ENCODE measurements at regions not wholly inside any gene's neighbourhood (a gene's known extent, or its start where the extent isn't known, plus 50 kb on each side); places are given as distances from the start of the nearest gene placed in this dataset.
"Not testable (repeated sequence)": the region's sequence is repeated elsewhere in the genome, so short reads cannot be mapped to it uniquely, and the experiment has no call there.

- DNase-seq; POLR2A ChIA-PET; H3K36me3 Mint-ChIP-seq (ENCODE audit: low read depth); ATAC-seq; H3K4me1 Mint-ChIP-seq; CTCF ChIA-PET; intact Hi-C loops (cut with DNase I, micrococcal nuclease); H3K27ac Mint-ChIP-seq; H3K9me3 Mint-ChIP-seq (ENCODE audit: low read depth); H3K27me3 Mint-ChIP-seq; H3K4me3 Mint-ChIP-seq: not testable (repeated sequence)
Observed at GRCh38 chr2:111365986-111366640, 245.4 kb downstream of the BCL2L11 start.

- H3K27me3 Mint-ChIP-seq; H3K4me1 Mint-ChIP-seq; DNase-seq; intact Hi-C loops (cut with DNase I, micrococcal nuclease); H3K27ac Mint-ChIP-seq; CTCF ChIA-PET; H3K4me3 Mint-ChIP-seq; POLR2A ChIA-PET; H3K9me3 Mint-ChIP-seq (ENCODE audit: low read depth); ATAC-seq; H3K36me3 Mint-ChIP-seq (ENCODE audit: low read depth): not testable (repeated sequence)
Observed at GRCh38 chr2:111366641-111367029, 245.9 kb downstream of the BCL2L11 start.

- intact Hi-C loops (cut with DNase I, micrococcal nuclease); H3K4me3 Mint-ChIP-seq; H3K4me1 Mint-ChIP-seq; DNase-seq; ATAC-seq; POLR2A ChIA-PET; H3K27ac Mint-ChIP-seq; CTCF ChIA-PET; H3K36me3 Mint-ChIP-seq (ENCODE audit: low read depth); H3K27me3 Mint-ChIP-seq; H3K9me3 Mint-ChIP-seq (ENCODE audit: low read depth): not testable (repeated sequence)
Observed at GRCh38 chr2:111367080-111367479, 246.4 kb downstream of the BCL2L11 start.

GRCh38 chr2:111367871-111368270, 247.2 kb downstream of the BCL2L11 start:
- H3K27me3 Mint-ChIP-seq; H3K27ac Mint-ChIP-seq; H3K9me3 Mint-ChIP-seq (ENCODE audit: low read depth); H3K4me1 Mint-ChIP-seq; ATAC-seq; H3K4me3 Mint-ChIP-seq; intact Hi-C loops (cut with DNase I, micrococcal nuclease); DNase-seq; H3K36me3 Mint-ChIP-seq (ENCODE audit: low read depth); CTCF ChIA-PET; POLR2A ChIA-PET: not testable (repeated sequence)

GRCh38 chr2:111368288-111368687, 247.6 kb downstream of the BCL2L11 start:
- H3K27me3 Mint-ChIP-seq; H3K36me3 Mint-ChIP-seq (ENCODE audit: low read depth); H3K4me3 Mint-ChIP-seq; H3K27ac Mint-ChIP-seq; DNase-seq; ATAC-seq; intact Hi-C loops (cut with DNase I, micrococcal nuclease); CTCF ChIA-PET; H3K9me3 Mint-ChIP-seq (ENCODE audit: low read depth); POLR2A ChIA-PET; H3K4me1 Mint-ChIP-seq: not testable (repeated sequence)

- ATAC-seq; DNase-seq; CTCF ChIA-PET; POLR2A ChIA-PET; H3K4me3 Mint-ChIP-seq; H3K27me3 Mint-ChIP-seq; H3K27ac Mint-ChIP-seq; H3K36me3 Mint-ChIP-seq (ENCODE audit: low read depth); H3K4me1 Mint-ChIP-seq; intact Hi-C loops (cut with DNase I, micrococcal nuclease); H3K9me3 Mint-ChIP-seq (ENCODE audit: low read depth): not testable (repeated sequence)
Observed at GRCh38 chr2:111373060-111373459, 252.3 kb downstream of the BCL2L11 start.

- POLR2A ChIA-PET; ATAC-seq; DNase-seq; H3K27ac Mint-ChIP-seq; H3K9me3 Mint-ChIP-seq (ENCODE audit: low read depth); H3K4me1 Mint-ChIP-seq; intact Hi-C loops (cut with DNase I, micrococcal nuclease); H3K4me3 Mint-ChIP-seq; CTCF ChIA-PET; H3K27me3 Mint-ChIP-seq; H3K36me3 Mint-ChIP-seq (ENCODE audit: low read depth): not testable (repeated sequence)
Observed at GRCh38 chr2:111373989-111374388, 253.3 kb downstream of the BCL2L11 start.

- intact Hi-C loops (cut with DNase I, micrococcal nuclease); H3K9me3 Mint-ChIP-seq (ENCODE audit: low read depth); DNase-seq; H3K4me3 Mint-ChIP-seq; H3K4me1 Mint-ChIP-seq; H3K27ac Mint-ChIP-seq; POLR2A ChIA-PET; ATAC-seq; H3K27me3 Mint-ChIP-seq; CTCF ChIA-PET; H3K36me3 Mint-ChIP-seq (ENCODE audit: low read depth): not testable (repeated sequence)
Observed at GRCh38 chr2:111374734-111375133, 254.0 kb downstream of the BCL2L11 start.

GRCh38 chr2:111375320-111375883, 254.7 kb downstream of the BCL2L11 start:
- H3K4me1 Mint-ChIP-seq; H3K4me3 Mint-ChIP-seq; H3K27ac Mint-ChIP-seq; CTCF ChIA-PET; H3K36me3 Mint-ChIP-seq (ENCODE audit: low read depth); H3K9me3 Mint-ChIP-seq (ENCODE audit: low read depth); POLR2A ChIA-PET; intact Hi-C loops (cut with DNase I, micrococcal nuclease); ATAC-seq; DNase-seq; H3K27me3 Mint-ChIP-seq: not testable (repeated sequence)

GRCh38 chr2:111376272-111376970, 255.7 kb downstream of the BCL2L11 start:
- H3K36me3 Mint-ChIP-seq (ENCODE audit: low read depth); CTCF ChIA-PET; H3K27me3 Mint-ChIP-seq; ATAC-seq; H3K4me3 Mint-ChIP-seq; POLR2A ChIA-PET; intact Hi-C loops (cut with DNase I, micrococcal nuclease); H3K27ac Mint-ChIP-seq; DNase-seq; H3K4me1 Mint-ChIP-seq; H3K9me3 Mint-ChIP-seq (ENCODE audit: low read depth): not testable (repeated sequence)

GRCh38 chr2:111376971-111377352, 256.2 kb downstream of the BCL2L11 start:
- DNase-seq; CTCF ChIA-PET; POLR2A ChIA-PET; H3K4me3 Mint-ChIP-seq; H3K27ac Mint-ChIP-seq; H3K27me3 Mint-ChIP-seq; H3K36me3 Mint-ChIP-seq (ENCODE audit: low read depth); ATAC-seq; H3K9me3 Mint-ChIP-seq (ENCODE audit: low read depth); intact Hi-C loops (cut with DNase I, micrococcal nuclease): not testable (repeated sequence)
- H3K4me1 Mint-ChIP-seq = peaks cover 10% of the 10 kb centered on the region

- peaks cover 12% of the 10 kb centered on the region for H3K4me1 Mint-ChIP-seq
- intact Hi-C loops (cut with DNase I, micrococcal nuclease); H3K4me3 Mint-ChIP-seq; DNase-seq; ATAC-seq; H3K36me3 Mint-ChIP-seq (ENCODE audit: low read depth); H3K27me3 Mint-ChIP-seq; POLR2A ChIA-PET; CTCF ChIA-PET; H3K27ac Mint-ChIP-seq; H3K9me3 Mint-ChIP-seq (ENCODE audit: low read depth): not testable (repeated sequence)
Observed at GRCh38 chr2:111377386-111377959, 256.8 kb downstream of the BCL2L11 start.

All from activated CD4-positive, alpha-beta T cell treated with anti-CD3 and anti-CD28 coated beads for 36 hours (primary cell).